ENCODE measurements at regions not wholly inside any gene's neighbourhood (a gene's known extent, or its start where the extent isn't known, plus 50 kb on each side); places are given as distances from the start of the nearest gene placed in this dataset.
A peak's percentile ranks its signal among the peaks of the same experiment; 100 is the strongest.

- no peak for DNase-seq (ENCODE audit: low spot score)
Measured at GRCh38 chr2:148567716-148568115, 76.8 kb upstream of the EPC2 start.

GRCh38 chr2:148568597-148568996, 76.0 kb upstream of the EPC2 start:
- no peak for DNase-seq (ENCODE audit: low spot score)

DNA sequence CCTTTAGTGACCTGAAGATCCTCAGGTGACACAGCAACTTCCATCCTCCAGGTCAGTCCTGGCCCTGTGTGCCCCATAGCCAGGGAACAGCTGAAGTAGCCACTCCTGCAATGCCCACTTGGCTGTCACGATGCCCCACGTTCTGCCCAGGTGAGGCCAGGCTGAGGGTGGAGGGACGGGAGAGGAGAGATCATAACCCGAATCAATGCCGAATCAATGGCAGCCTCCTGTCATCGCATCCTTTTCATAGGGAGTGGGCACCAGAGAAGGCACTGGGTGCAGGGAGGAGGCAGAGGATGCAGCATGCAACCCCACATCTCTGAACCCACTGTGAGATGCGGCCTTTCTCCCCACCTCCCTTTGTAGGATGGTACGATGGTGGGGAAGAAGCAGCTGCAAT, 75.3 kb upstream of the EPC2 start:
- DNase-seq (ENCODE audit: low spot score) = no peak

GRCh38 chr2:148570989-148571388, 73.6 kb upstream of the EPC2 start:
- no peak for DNase-seq (ENCODE audit: low spot score)

DNA sequence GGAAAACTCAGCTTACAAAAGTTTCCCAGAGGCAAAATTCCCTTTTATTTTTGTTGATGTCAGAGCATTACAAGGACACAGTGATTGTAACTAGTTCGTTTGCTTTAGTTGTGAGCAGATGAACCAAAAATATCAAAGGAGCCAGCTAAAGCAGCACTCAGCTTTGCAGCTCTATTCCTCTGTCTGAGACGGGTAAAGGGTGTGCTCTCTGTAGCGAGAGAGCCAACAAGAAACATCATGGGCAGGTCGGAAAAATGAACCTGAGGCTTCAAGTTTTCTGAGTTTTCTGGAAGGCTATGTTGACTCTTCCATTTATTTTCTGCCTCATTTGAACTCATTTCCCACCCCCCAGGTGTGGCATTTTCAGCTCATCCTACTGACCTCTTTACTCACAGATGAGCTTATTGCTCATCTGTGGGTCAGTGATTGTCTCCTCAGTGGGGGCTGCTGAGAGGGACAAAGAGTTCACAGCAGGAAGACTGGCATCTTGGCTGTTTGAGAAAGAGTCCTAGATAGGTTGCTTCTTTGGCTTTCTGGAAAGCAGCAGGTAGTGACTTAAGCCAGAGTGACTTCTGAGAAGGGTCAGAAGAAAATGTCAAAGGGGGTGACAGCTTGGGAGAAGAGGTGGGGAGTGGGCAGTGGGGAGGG, 66.6 kb upstream of the EPC2 start:
- no peak for DNase-seq (ENCODE audit: low spot score)

DNA sequence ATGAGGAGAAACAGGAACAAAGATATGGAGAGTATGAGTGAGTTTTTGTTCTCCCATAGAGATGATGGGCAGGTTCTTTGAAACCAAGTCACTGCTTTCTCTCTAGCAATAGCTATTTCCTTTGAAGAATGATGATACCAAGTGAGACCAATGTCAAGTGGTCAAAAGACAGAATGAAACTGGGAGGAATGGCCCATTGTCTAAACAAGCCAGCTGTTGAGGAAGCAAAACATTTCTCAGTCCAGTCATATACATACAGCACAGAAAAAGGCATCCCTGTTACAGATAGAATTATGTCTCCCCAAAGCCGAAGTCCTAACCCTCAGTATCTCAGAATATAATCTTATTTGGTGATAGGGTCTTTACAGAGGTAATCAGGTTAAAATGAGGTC, 66.1 kb upstream of the EPC2 start:
- DNase-seq (ENCODE audit: low spot score) = no peak

DNA sequence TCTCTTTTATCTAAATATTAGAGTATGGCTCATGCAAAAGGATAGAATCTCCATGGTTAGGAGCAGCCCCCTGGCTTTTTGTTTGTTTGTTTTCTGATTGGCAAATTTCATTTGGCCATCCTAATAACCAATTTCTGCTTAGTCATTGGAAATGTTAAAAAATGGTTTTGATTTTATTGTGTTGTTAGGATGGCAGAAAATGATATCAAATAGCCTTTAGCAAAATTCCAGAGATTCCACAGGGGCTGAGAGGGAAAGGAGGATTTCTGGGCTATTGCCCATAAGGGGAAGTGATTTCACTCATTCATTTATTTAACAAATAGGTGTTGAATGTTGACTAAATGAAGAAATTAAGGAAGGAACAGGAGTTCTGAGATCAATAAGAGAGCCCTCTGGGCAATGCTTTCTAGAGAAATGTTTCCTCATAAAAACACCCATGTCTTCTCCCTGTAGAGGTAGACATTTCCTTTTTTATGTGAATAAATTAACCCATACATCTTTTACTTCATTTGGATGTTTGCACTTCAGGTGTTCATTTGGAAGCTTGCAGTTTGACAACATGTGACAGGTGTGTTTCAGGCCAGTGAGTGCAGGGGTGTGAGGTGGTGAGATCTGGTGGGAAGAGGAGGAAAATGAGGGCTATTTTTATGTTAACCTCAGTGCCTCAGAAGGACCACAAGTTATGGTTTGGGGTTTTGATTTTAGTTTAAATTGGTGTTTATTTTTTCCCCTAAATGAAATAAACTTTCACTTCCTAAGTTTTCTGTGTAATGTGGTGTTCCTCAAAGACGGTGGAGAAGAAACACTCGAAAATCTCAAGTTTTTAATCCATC, 61.7 kb upstream of the EPC2 start:
- peak; percentile 24 for DNase-seq (ENCODE audit: low spot score)

DNA sequence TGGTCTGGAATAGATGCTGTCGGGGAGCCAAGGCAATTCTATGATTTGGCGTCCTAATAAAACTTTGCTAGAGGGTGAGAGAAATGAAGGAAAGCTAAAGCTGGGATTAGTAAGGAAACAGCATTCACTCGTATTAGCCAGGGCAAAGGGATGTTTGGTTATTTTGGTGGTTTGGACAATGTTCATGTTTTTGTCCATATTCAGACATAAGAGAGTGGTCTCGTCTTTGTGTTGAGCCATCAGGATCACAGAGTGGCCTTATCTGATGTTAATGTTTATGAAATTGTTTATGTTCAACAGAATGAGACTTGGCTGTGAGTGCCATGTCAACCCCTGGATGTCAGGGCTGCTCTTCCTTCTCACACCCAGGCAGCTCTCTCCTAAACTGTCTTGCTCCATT, 58.9 kb upstream of the EPC2 start:
- DNase-seq (ENCODE audit: low spot score) = no peak

DNA sequence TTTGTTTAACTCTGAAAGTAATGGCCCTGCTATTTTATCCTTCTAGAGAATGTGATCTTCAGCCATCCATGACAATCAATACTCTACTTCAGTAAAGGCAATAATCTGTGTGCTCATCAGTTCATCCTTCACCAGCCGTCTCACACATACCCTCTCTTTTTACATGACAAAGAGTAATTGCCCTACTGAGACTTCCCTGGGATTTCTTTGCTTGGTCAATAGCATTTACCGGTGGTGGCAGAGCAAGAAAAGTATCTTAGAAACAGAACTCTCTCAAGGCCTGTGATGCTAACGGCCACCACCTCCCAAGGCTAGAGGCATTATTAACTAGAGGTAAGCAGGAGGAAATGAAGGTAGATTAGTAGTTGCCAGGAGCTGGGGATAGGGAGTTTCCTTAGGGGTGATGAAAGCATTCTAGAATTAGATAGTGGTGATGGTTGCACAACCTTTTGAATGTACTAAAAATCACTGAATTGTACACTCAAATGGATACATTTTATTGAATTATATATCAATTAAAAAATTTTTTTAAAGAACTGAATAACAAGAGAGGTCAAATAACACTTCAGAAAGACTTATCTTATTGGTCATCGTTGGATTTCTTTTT, 57.9 kb upstream of the EPC2 start:
- DNase-seq (ENCODE audit: low spot score) = no peak

GRCh38 chr2:148590612-148591011, 53.9 kb upstream of the EPC2 start:
- DNase-seq (ENCODE audit: low spot score) = no peak

- no peak for DNase-seq (ENCODE audit: low spot score)
Measured at GRCh38 chr2:148592791-148593190, 51.8 kb upstream of the EPC2 start.

DNA sequence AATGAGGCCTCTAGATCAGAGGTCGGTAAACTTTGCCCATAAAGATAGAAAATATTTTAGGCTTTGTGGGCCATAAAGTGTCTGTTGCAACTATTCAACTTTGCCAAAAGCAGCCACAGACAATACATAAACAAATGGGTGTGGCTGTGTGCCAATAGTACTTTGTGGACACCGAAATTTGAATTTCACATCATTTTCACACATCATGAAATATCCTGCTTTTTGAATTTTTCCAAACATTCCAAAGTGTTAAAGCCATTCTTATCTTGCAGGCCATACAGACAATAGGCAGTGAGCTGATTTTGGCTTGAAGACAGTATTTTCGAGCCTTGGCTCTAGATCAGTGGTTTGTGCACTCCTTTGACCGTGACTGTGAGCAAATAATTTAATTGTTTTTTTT, 51.1 kb upstream of the EPC2 start:
- DNase-seq (ENCODE audit: low spot score) = no peak

DNA sequence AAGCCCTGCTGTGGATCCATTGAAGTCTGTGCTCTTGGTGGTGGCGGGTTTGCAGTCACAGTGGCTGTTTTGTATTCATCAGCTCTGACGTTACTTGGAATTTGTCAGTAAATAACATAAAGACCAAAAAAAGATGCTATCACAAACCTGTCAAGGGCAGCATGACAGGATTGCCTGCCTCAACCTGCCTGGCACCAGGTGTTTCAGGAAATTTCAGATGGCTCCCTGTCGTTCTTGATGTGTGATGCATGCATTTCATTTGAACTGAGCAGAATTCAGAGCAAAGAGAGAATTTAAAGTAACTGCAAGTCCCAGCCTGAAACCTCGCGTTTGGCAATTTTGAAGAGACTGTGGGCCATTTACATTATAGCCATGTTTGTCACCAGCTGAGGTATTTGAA, 50.3 kb upstream of the EPC2 start:
- no peak for DNase-seq (ENCODE audit: low spot score)

All from AG20443 (cell line).